Lung (tissue), 11 donors: ENCODE measurements at regions not wholly inside any gene's neighbourhood (a gene's known extent, or its start where the extent isn't known, plus 50 kb on each side); places are given as distances from the start of the nearest gene placed in this dataset.

Source experiments
- ATAC-seq: fragments of 200-7000 bp; cut with Tn5 transposase; one replicate; pipeline ENCODE4 v1.9.1; 2020; ENCODE audit warnings: moderate number of reproducible peaks; ENCODE audit not compliant: insufficient read depth, low FRiP score
- DNase-seq, 3 donors: peaks; one replicate each; pipeline ENCODE4 v3.0.0-alpha.2; 2013 to 2017
- H3K27ac ChIP-seq, 2 donors: one replicate each; pipeline ENCODE4 v1.5.1; 2013; ENCODE audit warnings: mild to moderate bottlenecking in 2 of 2, moderate library complexity in 2 of 2, control low read depth in 1 of 2, inconsistent platforms in 1 of 2, low read depth in 1 of 2, low read length in 1 of 2
- H3K27me3 ChIP-seq, 3 donors: one replicate each; pipeline ENCODE4 v1.5.1; 2013; ENCODE audit warnings: low read length in 2 of 3; ENCODE audit not compliant: control insufficient read depth in 3 of 3, insufficient read depth in 3 of 3
- H3K36me3 ChIP-seq, 4 donors: one replicate each; pipeline ENCODE4 v1.5.1; 2013; ENCODE audit warnings: low read length in 4 of 4, mild to moderate bottlenecking in 1 of 4, moderate library complexity in 1 of 4; ENCODE audit not compliant: control insufficient read depth in 4 of 4, insufficient read depth in 4 of 4
- H3K4me1 ChIP-seq, 5 donors: one replicate each; pipeline ENCODE4 v1.5.1; 2013; ENCODE audit warnings: low read length in 5 of 5, mild to moderate bottlenecking in 2 of 5, moderate library complexity in 1 of 5; ENCODE audit not compliant: control insufficient read depth in 5 of 5, insufficient read depth in 5 of 5
- H3K4me3 ChIP-seq: one replicate; pipeline ENCODE4 v1.5.1; 2013; ENCODE audit warnings: mild to moderate bottlenecking, control low read depth, moderate library complexity
- H3K9ac ChIP-seq, 2 donors: one replicate each; pipeline ENCODE4 v1.5.1; 2013; ENCODE audit warnings: low read length in 2 of 2, control low read depth in 1 of 2; ENCODE audit not compliant: insufficient read depth in 1 of 2
- H3K9me3 ChIP-seq, 4 donors: one replicate each; pipeline ENCODE4 v1.5.1; 2013; ENCODE audit warnings: low read length in 3 of 4, mild to moderate bottlenecking in 1 of 4, moderate library complexity in 1 of 4; ENCODE audit not compliant: control insufficient read depth in 4 of 4, insufficient read depth in 3 of 4
- CTCF ChIP-seq: IDR thresholded peaks from 2 replicates; pipeline ENCODE4 v1.5.1; 2012; ENCODE audit warnings: mild to moderate bottlenecking; ENCODE audit errors: control extremely low read depth, extremely low read depth
- WGBS, 2 donors: extraction: QIAGEN DNeasy Blood & Tissue Kit; methylation state at CpG; one replicate each; pipeline ENCODE4 v1.1.7; 2013; 5-methylcytosine and 5-hydroxymethylcytosine counted together
- donor health status: control.
- donor health status: control.
- donor health status: Bipolar disorder and iron deficiency.
- donor health status: healthy.
- donor health status: DM: yes; HTN: yes; CAD: no.

DNA sequence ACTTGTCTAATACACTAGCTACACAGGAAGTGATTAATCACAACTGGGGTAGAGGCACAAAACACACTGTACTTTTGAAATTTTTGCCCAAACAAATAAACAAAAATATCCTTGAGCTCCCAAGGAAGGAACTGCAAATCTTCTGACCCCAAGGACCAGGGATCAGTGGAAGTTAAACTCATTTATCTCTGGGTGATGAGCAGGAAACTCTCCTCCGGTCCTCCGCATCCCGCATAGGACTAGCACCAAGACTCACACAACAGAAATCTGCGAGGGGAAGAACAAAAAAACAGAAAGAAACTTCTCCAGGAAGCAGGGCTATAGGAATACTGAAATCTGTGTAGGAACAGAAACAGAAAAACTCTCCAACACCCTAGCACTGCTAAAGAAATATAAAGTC, 650.3 kb downstream of the DCDC2C start:
- Histone ChIP-seq H3K36me3 (no peaks in the 10 kb centered on the region), H3K9me3 (peaks cover 0 to 2% (median 0%) of the 10 kb centered on the region in 4 donors), H3K27ac (no peak overlapping the region), H3K4me3 (no peak overlapping the region), H3K9ac (no peak overlapping the region), H3K27me3 (no peaks in the 10 kb centered on the region), H3K4me1 (peaks cover 0 to 6% (median 0%) of the 10 kb centered on the region in 5 donors)
- WGBS, 2 donors: 68 to 78% methylated on average over 4 of the region's 4 CpGs
- no peak for TF ChIP-seq CTCF
- ATAC-seq: no peak
- DNase-seq: no peak

DNA sequence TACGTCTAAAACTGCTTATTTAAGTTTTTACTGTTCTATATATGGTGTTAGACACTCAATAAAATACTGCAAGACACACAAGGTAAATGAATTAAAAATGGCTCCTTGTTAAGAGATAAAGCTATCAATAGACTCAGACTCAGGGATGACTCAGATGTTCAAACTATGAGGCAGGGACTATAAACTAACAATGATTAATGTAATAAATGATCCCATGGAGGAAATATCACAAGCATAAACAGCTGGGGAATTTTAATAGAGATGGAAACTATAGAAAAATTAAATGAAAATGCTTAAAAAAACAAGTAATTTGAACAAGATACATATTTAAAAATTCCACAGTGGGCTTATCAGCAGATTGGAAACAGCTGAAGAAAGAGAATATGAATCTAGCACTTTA, 650.8 kb downstream of the DCDC2C start:
- DNase-seq (no peak), ATAC-seq (no peak)
- Histone ChIP-seq H3K27me3 (no peaks in the 10 kb centered on the region), H3K27ac (no peak overlapping the region), H3K9ac (no peak overlapping the region), H3K4me1 (peaks cover 0 to 6% (median 0%) of the 10 kb centered on the region in 5 donors), H3K4me3 (no peak overlapping the region), H3K9me3 (peaks cover 0 to 2% (median 0%) of the 10 kb centered on the region in 4 donors), H3K36me3 (no peaks in the 10 kb centered on the region)
- 64 to 78% methylated on average over 1 of the region's 1 CpG for WGBS, 2 donors
- no peak for TF ChIP-seq CTCF

GRCh38 chr2:4354678-4355077, 651.3 kb downstream of the DCDC2C start:
- no peak overlapping the region for H3K27ac ChIP-seq
- H3K9ac ChIP-seq: no peak overlapping the region
- no peaks in the 10 kb centered on the region for H3K36me3 ChIP-seq
- ATAC-seq (no peak), DNase-seq (peak in 1 of 3 donors; percentile 16)
- H3K4me1 ChIP-seq: peaks cover 0 to 6% (median 0%) of the 10 kb centered on the region in 5 donors
- no peak overlapping the region for H3K4me3 ChIP-seq
- TF ChIP-seq CTCF: no peak
- H3K27me3 ChIP-seq: no peaks in the 10 kb centered on the region
- H3K9me3 ChIP-seq: peaks cover 0 to 2% (median 0%) of the 10 kb centered on the region in 4 donors
- WGBS, 2 donors: 59 to 60% methylated on average over 10 of the region's 10 CpGs

GRCh38 chr2:4356109-4356508, 652.7 kb downstream of the DCDC2C start:
- Histone ChIP-seq H3K9me3 (peaks cover 0 to 2% (median 0%) of the 10 kb centered on the region in 4 donors), H3K9ac (no peak overlapping the region), H3K36me3 (no peaks in the 10 kb centered on the region), H3K27ac (no peak overlapping the region), H3K27me3 (no peaks in the 10 kb centered on the region), H3K4me3 (no peak overlapping the region), H3K4me1 (peaks cover 0 to 6% (median 0%) of the 10 kb centered on the region in 5 donors)
- WGBS, 2 donors: 70 to 86% methylated on average over 3 of the region's 3 CpGs
- DNase-seq: peak; percentile 59 to 74 (median 67)
- ATAC-seq: no peak
- TF ChIP-seq CTCF: no peak
